RWPE1 (cell line): ENCODE measurements at regions not wholly inside any gene's neighbourhood (a gene's known extent, or its start where the extent isn't known, plus 50 kb on each side); places are given as distances from the start of the nearest gene placed in this dataset.

Experiments used
- CTCF ChIA-PET: fragments of 350-600 bp; sonication (Branson Sonifier 250); formaldehyde crosslinking; extraction: SDS; loops from one replicate; lab custom pipeline; 2021; lab: Yijun Ruan, JAX
- POLR2A ChIA-PET: fragments of 400-600 bp; formaldehyde crosslinking; extraction: SDS; loops from one replicate; lab custom pipeline; 2020; ENCODE audit warnings: antibody characterized with exemption; ENCODE audit not compliant: low non-redundant PET; lab: Yijun Ruan, JAX
- DNase-seq: peaks from one replicate; pipeline ENCODE4 v3.0.0; 2012; ENCODE audit warnings: low spot score
- H3K27ac ChIP-seq: fragments of 450-650 bp; 2 replicates; pipeline ENCODE4 v1.5.1; 2017
- CTCF ChIP-seq: fragments of 450-650 bp; conservative IDR thresholded peaks from 2 replicates; pipeline ENCODE4 v1.5.1; 2017; ENCODE audit warnings: low read depth, mild to moderate bottlenecking

GRCh38 chr2:128585706-128586105 lies 267.0 kb upstream of the HS6ST1 start:
- POLR2A ChIA-PET = no interaction called here
- TF ChIP-seq CTCF = no peak
- peak; percentile 38 for DNase-seq
- H3K27ac ChIP-seq = no peak overlapping the region
- CTCF ChIA-PET = interaction anchor here (0.6 to 0.9 kb wide), 3 partner anchors 10 to 799 kb away, joined by 3 read pairs; no protein-coding TSS in a partner anchor

GRCh38 chr2:128589681-128590080 lies 271.0 kb upstream of the HS6ST1 start:
- CTCF ChIA-PET = no interaction called here
- no peak for TF ChIP-seq CTCF
- no peak overlapping the region for H3K27ac ChIP-seq
- no peak for DNase-seq
- POLR2A ChIA-PET = no interaction called here

GRCh38 chr2:128590309-128591021 lies 271.8 kb upstream of the HS6ST1 start:
- H3K27ac ChIP-seq = no peak overlapping the region
- no peak for TF ChIP-seq CTCF
- ChIA-PET POLR2A (no interaction called here), CTCF (no interaction called here)
- DNase-seq = no peak

GRCh38 chr2:128591022-128591860 lies 272.6 kb upstream of the HS6ST1 start:
- ChIA-PET POLR2A (no interaction called here), CTCF (no interaction called here)
- no peak for DNase-seq
- no peak overlapping the region for H3K27ac ChIP-seq
- TF ChIP-seq CTCF = no peak

- no peak for TF ChIP-seq CTCF
- CTCF ChIA-PET = interaction anchor here (0.6 kb wide), 1 partner anchor 85 kb away, joined by 3 read pairs; no protein-coding TSS in a partner anchor
- POLR2A ChIA-PET = no interaction called here
- H3K27ac ChIP-seq = no peak overlapping the region
- DNase-seq = no peak
Observed at GRCh38 chr2:128591861-128592822, 273.5 kb upstream of the HS6ST1 start.

GRCh38 chr2:128593518-128593878 lies 274.8 kb upstream of the HS6ST1 start:
- DNase-seq = no peak
- H3K27ac ChIP-seq = no peak overlapping the region
- POLR2A ChIA-PET = no interaction called here
- CTCF ChIA-PET = no interaction called here
- TF ChIP-seq CTCF = no peak
